ENCODE measurements at regions not wholly inside any gene's neighbourhood (a gene's known extent, or its start where the extent isn't known, plus 50 kb on each side); places are given as distances from the start of the nearest gene placed in this dataset.
"Not testable (repeated sequence)": the region's sequence is repeated elsewhere in the genome, so short reads cannot be mapped to it uniquely, and the experiment has no call there.

GRCh38 chr1:120241868-120242267 lies 65.5 kb upstream of the SEC22B start:
- H3K36me3 Mint-ChIP-seq (ENCODE audit: insufficient read depth); DNase-seq (ENCODE audit: low spot score in 2 of 2); H3K9me3 Mint-ChIP-seq; H3K4me1 Mint-ChIP-seq; H3K27me3 Mint-ChIP-seq; H3K4me3 Mint-ChIP-seq; ATAC-seq (replicated peaks; ENCODE audit: extremely low read depth, poor library complexity, severe bottlenecking); H3K27ac Mint-ChIP-seq (ENCODE audit: low read depth): not testable (repeated sequence)

DNA sequence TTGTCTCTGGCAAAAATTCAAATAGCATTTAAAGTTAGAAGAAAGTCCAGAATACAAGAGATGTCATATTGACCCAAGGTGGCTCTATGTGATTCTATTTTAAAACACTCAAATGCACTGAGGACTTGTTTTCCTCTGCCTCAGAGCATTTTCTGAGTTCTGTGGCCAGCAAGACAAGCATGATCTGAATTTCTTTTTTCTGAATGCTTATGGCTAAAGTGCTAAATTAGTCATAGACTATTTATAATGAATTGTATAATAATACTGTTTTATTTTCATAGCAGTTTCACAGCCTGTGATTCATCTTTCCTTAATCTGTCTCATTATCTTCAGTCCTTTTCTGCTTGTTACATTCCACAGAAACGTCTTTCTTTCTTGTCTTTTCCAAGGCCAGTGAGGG lies 63.9 kb upstream of the SEC22B start:
- H3K27me3 Mint-ChIP-seq; H3K27ac Mint-ChIP-seq (ENCODE audit: low read depth); ATAC-seq (replicated peaks; ENCODE audit: extremely low read depth, poor library complexity, severe bottlenecking); DNase-seq (ENCODE audit: low spot score in 2 of 2); H3K4me3 Mint-ChIP-seq; H3K9me3 Mint-ChIP-seq; H3K4me1 Mint-ChIP-seq; H3K36me3 Mint-ChIP-seq (ENCODE audit: insufficient read depth): not testable (repeated sequence)

DNA sequence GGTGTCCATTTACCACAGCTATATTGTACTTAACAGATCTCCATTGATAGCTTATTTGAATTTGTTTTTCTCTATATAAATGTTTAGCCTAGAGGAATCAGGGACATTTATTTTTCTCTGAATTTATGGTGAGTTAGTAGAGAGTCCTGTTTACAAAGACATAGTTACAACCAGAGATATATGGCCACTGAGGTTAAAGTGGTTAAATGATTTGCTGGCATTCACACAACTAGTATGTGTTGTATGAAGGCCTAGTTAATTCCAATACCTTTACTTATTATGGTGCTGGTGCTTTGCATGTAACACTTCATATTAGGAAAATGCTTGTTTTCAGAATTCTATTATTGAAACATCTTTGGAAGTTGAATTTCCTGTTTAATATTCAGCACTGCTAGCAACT lies 63.0 kb upstream of the SEC22B start:
- DNase-seq (ENCODE audit: low spot score in 2 of 2); H3K4me1 Mint-ChIP-seq; ATAC-seq (replicated peaks; ENCODE audit: extremely low read depth, poor library complexity, severe bottlenecking); H3K36me3 Mint-ChIP-seq (ENCODE audit: insufficient read depth); H3K9me3 Mint-ChIP-seq; H3K4me3 Mint-ChIP-seq; H3K27me3 Mint-ChIP-seq; H3K27ac Mint-ChIP-seq (ENCODE audit: low read depth): not testable (repeated sequence)

DNA sequence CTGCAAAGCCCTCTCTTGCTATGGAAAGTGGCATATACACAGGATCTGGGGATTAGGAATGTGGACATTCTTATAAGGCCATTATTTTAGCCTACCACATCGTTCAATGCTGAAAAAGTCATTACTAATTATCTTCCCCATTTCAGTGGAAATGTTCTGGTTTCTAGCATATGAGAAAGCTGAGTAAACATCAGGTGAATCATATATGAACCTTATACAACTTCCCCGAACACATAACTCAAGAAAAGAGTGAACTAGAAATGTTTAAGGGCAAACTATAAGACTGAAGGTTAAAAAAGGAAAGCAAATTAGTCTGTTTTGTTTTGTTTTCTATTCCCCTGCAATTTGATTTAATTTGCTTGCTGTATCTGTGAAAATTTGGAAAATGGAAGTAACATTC lies 62.5 kb upstream of the SEC22B start:
- not testable (repeated sequence) for ATAC-seq (replicated peaks; ENCODE audit: extremely low read depth, poor library complexity, severe bottlenecking); H3K9me3 Mint-ChIP-seq; H3K27ac Mint-ChIP-seq (ENCODE audit: low read depth); DNase-seq (ENCODE audit: low spot score in 2 of 2); H3K27me3 Mint-ChIP-seq; H3K4me1 Mint-ChIP-seq; H3K36me3 Mint-ChIP-seq (ENCODE audit: insufficient read depth); H3K4me3 Mint-ChIP-seq

DNA sequence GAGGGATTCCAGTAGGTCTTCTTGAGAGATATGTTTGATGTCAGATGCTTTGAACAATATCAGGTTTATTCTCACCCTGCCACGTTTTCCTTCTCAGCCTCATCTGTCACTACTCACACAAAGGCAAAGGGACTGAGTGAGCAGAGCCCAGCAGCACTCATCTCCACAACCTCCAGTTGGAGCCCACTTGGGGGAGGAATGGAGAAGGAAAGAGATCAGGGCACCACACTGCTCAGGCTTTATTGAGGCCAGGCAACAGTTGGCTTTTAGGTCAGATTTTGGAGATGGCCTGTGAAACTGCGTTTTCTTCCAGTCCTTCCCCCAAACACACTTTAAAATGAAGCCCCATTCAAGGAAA lies 57.3 kb upstream of the SEC22B start:
- H3K9me3 Mint-ChIP-seq; H3K27ac Mint-ChIP-seq (ENCODE audit: low read depth); ATAC-seq (replicated peaks; ENCODE audit: extremely low read depth, poor library complexity, severe bottlenecking); H3K36me3 Mint-ChIP-seq (ENCODE audit: insufficient read depth); H3K4me3 Mint-ChIP-seq; H3K4me1 Mint-ChIP-seq; H3K27me3 Mint-ChIP-seq; DNase-seq (ENCODE audit: low spot score in 2 of 2): not testable (repeated sequence)

GRCh38 chr1:120232834-120233660 lies 56.7 kb upstream of the SEC22B start:
- H3K9me3 Mint-ChIP-seq; H3K4me1 Mint-ChIP-seq; DNase-seq (ENCODE audit: low spot score in 2 of 2); H3K27ac Mint-ChIP-seq (ENCODE audit: low read depth); H3K4me3 Mint-ChIP-seq; H3K36me3 Mint-ChIP-seq (ENCODE audit: insufficient read depth); H3K27me3 Mint-ChIP-seq: not testable (repeated sequence)
- peak; percentile 99 for ATAC-seq (replicated peaks; ENCODE audit: extremely low read depth, poor library complexity, severe bottlenecking)

- not testable (repeated sequence) for H3K27me3 Mint-ChIP-seq; H3K4me3 Mint-ChIP-seq; ATAC-seq (replicated peaks; ENCODE audit: extremely low read depth, poor library complexity, severe bottlenecking); H3K27ac Mint-ChIP-seq (ENCODE audit: low read depth); DNase-seq (ENCODE audit: low spot score in 2 of 2); H3K9me3 Mint-ChIP-seq; H3K4me1 Mint-ChIP-seq; H3K36me3 Mint-ChIP-seq (ENCODE audit: insufficient read depth)
These were observed 53.5 kb upstream of the SEC22B start for GRCh38 chr1:120229835-120230234.
